Sigmoid colon (tissue), 6 donors: ENCODE measurements at regions not wholly inside any gene's neighbourhood (a gene's known extent, or its start where the extent isn't known, plus 50 kb on each side); places are given as distances from the start of the nearest gene placed in this dataset.

Experiments
- DNase-seq: peaks from one replicate; pipeline ENCODE4 v3.0.0-alpha.2; 2019
- H3K27ac ChIP-seq, 4 donors: fragments of 200-600 bp; sonication (generic); one replicate each; pipeline ENCODE4 v1.5.1; 2016 to 2019; ENCODE audit warnings: mild to moderate bottlenecking in 1 of 4
- H3K27me3 ChIP-seq, 3 donors: fragments of 200-600 bp; sonication (generic); one replicate each; pipeline ENCODE4 v1.5.1; 2019; ENCODE audit warnings: mild to moderate bottlenecking in 1 of 3
- H3K36me3 ChIP-seq, 4 donors: fragments of 200-600 bp; sonication (generic); one replicate each; pipeline ENCODE4 v1.5.1; 2016 to 2019
- H3K4me1 ChIP-seq, 4 donors: fragments of 200-600 bp; sonication (generic); one replicate each; pipeline ENCODE4 v1.5.1; 2017 to 2019
- H3K4me3 ChIP-seq, 4 donors: fragments of 200-600 bp; sonication (generic); one replicate each; pipeline ENCODE4 v1.5.1; 2017 to 2019; ENCODE audit warnings: mild to moderate bottlenecking in 2 of 4, moderate library complexity in 1 of 4
- H3K9me3 ChIP-seq, 4 donors: fragments of 200-600 bp in 3 of 4; sonication (generic) in 3 of 4; one replicate each; pipeline versions ENCODE4 v1.5.1 to v1.6.1; 2013 to 2019
- EP300 ChIP-seq, 4 donors: sonication (generic); formaldehyde crosslinking; IDR thresholded peaks; one replicate each; pipeline ENCODE4 v1.6.1; 2017; ENCODE audit warnings: antibody characterized with exemption in 4 of 4
- POLR2A ChIP-seq, 2 donors: fragments of 450-650 bp; IDR thresholded peaks; one replicate each; pipeline ENCODE4 v1.6.1; 2016; ENCODE audit warnings: antibody characterized with exemption in 2 of 2, mild to moderate bottlenecking in 2 of 2, moderate library complexity in 2 of 2
- POLR2AphosphoS5 ChIP-seq, 4 donors: sonication (generic); formaldehyde crosslinking; IDR thresholded peaks; one replicate each; pipeline ENCODE4 v1.6.1; 2017; ENCODE audit warnings: antibody characterized with exemption in 4 of 4
- WGBS, 2 donors: extraction: QIAGEN DNeasy Blood & Tissue Kit; methylation state at CpG; one replicate each; pipeline ENCODE4 v1.1.7; 2013; 5-methylcytosine and 5-hydroxymethylcytosine counted together
- intact Hi-C: fragments of 100-400 bp; cut with DNase I; formaldehyde crosslinking; loops from one replicate; pipeline ENCODE4 v1.15.1; 2023
- TF ChIP-seq, protein P1 (sequence below), 4 experiments: fragments of 450-650 bp in 3 of 4; fragments of 200-600 bp in 1 of 4; IDR thresholded peaks; one replicate each; pipeline ENCODE4 v1.5.1; 2016 to 2019; ENCODE audit warnings: antibody characterized with exemption in 4 of 4, mild to moderate bottlenecking in 3 of 4, moderate library complexity in 2 of 4
- donor health status: healthy with polysubstance abuse.
- donor health status: healthy.

DNA sequence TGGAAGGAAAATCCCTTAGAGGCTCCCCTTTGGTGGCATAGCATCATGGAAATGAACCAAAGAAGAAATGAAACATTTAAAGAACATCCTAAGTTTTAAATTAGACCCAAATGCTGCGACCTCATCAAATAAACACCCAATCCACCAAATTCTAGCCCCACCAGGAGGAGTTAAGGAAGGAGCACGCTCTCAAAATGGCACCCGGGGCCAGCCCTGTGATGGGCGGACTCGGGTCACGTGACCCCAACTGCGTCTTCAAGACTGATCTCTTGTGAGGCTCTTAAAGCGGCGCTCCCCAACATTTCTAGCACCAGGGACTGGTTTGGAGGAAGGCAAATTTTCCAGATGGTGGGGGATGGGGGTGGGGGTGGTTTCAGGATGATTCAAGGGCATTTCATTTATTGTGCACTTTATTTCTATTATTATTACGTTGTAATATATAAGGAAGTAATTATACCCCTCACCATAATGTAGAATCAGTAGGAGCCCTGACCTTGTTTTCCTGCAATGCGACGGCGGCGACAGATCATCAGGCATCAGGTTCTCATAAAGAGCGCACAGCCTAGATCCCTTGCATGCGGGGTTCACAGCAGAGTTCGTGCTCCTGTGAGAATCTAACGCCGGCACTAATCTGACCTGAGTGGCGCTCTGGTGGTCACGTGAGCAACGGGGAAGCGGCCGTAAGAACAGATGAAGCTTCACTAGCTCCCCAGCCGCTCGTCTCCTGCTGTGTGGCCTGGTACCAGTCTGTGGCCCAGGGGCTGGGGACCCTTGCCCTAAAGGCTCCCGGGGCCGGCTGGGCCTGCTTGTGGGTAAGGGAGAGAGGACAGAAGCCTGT is 55.3 kb upstream of the SLC22A11 start:
- H3K4me1 ChIP-seq, result no peaks in the 10 kb centered on the region
- H3K9me3 ChIP-seq, result peaks cover 0 to 5% (median under 1%) of the 10 kb centered on the region in 4 donors
- H3K4me3 ChIP-seq, result no peak overlapping the region
- intact Hi-C loops, result no loop called here
- no peak overlapping the region for H3K27ac ChIP-seq
- H3K36me3 ChIP-seq, result no peaks in the 10 kb centered on the region
- 82 to 83% methylated on average over 28 of the region's 28 CpGs for WGBS, 2 donors
- TF ChIP-seq POLR2A (IDR thresholded peaks at IDR 0.05), result no peak
- no peak for TF ChIP-seq EP300 (IDR thresholded peaks at IDR 0.05)
- TF ChIP-seq, protein P1, sequence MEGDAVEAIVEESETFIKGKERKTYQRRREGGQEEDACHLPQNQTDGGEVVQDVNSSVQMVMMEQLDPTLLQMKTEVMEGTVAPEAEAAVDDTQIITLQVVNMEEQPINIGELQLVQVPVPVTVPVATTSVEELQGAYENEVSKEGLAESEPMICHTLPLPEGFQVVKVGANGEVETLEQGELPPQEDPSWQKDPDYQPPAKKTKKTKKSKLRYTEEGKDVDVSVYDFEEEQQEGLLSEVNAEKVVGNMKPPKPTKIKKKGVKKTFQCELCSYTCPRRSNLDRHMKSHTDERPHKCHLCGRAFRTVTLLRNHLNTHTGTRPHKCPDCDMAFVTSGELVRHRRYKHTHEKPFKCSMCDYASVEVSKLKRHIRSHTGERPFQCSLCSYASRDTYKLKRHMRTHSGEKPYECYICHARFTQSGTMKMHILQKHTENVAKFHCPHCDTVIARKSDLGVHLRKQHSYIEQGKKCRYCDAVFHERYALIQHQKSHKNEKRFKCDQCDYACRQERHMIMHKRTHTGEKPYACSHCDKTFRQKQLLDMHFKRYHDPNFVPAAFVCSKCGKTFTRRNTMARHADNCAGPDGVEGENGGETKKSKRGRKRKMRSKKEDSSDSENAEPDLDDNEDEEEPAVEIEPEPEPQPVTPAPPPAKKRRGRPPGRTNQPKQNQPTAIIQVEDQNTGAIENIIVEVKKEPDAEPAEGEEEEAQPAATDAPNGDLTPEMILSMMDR (IDR thresholded peaks at IDR 0.05), result no peak
- TF ChIP-seq POLR2AphosphoS5 (IDR thresholded peaks at IDR 0.05), result no peak
- H3K27me3 ChIP-seq, result peaks cover 0 to 9% (median 0%) of the 10 kb centered on the region in 3 donors
- no peak for DNase-seq

DNA sequence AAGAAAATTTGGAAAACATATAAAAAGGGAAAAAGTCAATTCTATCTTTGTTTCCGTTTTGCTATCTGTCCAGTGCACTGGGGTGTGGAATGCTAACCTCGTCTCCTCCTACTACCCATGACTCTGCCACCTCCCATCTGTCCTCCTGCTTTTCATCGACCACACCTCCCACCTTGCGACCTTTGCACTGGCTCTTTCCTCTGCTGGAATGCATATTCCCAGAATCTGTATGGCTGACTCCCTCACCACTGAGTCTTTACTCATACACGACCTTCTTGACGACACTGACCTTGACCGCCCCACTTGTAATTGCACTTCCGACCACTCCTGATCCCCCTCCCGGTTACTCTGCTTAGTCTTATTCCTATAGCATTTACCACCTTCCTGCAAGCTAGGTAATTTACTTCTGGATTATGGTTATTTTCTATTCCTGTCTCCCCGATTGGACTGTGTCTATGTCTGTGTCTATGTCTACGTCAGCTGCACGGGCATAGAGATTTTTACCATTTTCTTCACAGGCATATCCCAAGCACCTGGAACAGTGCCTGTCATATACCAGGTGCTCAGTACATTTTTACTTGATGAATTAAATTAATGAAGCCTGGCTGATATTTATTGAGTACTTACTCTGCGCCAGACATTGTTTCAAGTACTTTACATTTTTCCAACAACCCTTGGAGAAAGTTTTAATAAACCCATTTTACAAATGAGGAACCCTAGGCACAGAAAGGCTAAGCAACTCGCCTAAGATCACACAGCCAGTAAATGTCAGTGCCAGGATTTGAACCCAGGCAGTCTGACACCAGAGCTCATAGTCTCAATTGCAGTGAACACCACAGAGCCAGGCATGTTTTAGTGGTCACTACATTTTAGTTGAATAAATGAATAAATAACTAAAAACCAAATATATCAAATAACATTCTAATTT is 54.0 kb upstream of the SLC22A11 start:
- no peak for TF ChIP-seq POLR2A (IDR thresholded peaks at IDR 0.05)
- no peak for TF ChIP-seq POLR2AphosphoS5 (IDR thresholded peaks at IDR 0.05)
- no peaks in the 10 kb centered on the region for H3K4me1 ChIP-seq
- 26 to 61% methylated on average over 14 of the region's 14 CpGs for WGBS, 2 donors
- peaks cover 0 to 9% (median 0%) of the 10 kb centered on the region in 3 donors for H3K27me3 ChIP-seq
- no peaks in the 10 kb centered on the region for H3K36me3 ChIP-seq
- H3K27ac ChIP-seq, result no peak overlapping the region
- intact Hi-C loops, result no loop called here
- H3K4me3 ChIP-seq, result no peak overlapping the region
- DNase-seq, result no peak
- H3K9me3 ChIP-seq, result peaks cover 0 to 6% (median 1%) of the 10 kb centered on the region in 4 donors

DNA sequence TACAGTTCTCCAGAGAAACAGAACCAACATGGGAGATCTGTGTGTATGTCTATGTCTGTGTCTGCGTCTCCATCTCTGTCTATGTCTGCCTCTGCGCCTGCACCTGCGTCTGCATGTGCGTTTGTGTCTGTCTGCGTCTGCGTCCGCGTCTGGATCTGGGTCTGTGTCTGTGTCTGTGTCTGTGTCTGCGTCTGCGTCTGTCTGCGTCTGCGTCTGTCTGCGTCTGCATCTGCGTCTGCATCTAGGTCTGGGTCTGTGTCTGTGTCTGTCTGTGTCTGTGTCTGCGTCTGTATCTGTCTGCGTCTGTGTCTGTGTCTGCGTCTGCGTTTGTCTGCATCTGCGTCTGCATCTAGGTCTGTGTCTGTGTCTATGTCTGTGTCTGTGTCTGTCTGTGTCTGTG is 53.1 kb upstream of the SLC22A11 start:
- WGBS, 2 donors, result 91 to 92% methylated on average over 19 of the region's 19 CpGs
- no peak overlapping the region for H3K4me3 ChIP-seq
- no peak overlapping the region for H3K27ac ChIP-seq
- H3K27me3 ChIP-seq, result peaks cover 0 to 5% (median 0%) of the 10 kb centered on the region in 3 donors
- no peaks in the 10 kb centered on the region for H3K4me1 ChIP-seq
- TF ChIP-seq, protein P1 (IDR thresholded peaks at IDR 0.05), result no peak
- TF ChIP-seq POLR2AphosphoS5 (IDR thresholded peaks at IDR 0.05), result no peak
- TF ChIP-seq POLR2A (IDR thresholded peaks at IDR 0.05), result no peak
- TF ChIP-seq EP300 (IDR thresholded peaks at IDR 0.05), result no peak
- intact Hi-C loops, result no loop called here
- H3K9me3 ChIP-seq, result peaks cover 0 to 6% (median 1%) of the 10 kb centered on the region in 4 donors
- H3K36me3 ChIP-seq, result no peaks in the 10 kb centered on the region
- DNase-seq, result no peak

- Histone ChIP-seq H3K36me3 (no peaks in the 10 kb centered on the region), H3K4me1 (no peaks in the 10 kb centered on the region), H3K27ac (no peak overlapping the region), H3K9me3 (peaks cover 0 to 6% (median 1%) of the 10 kb centered on the region in 4 donors), H3K27me3 (peaks cover 0 to 4% (median 0%) of the 10 kb centered on the region in 3 donors), H3K4me3 (no peak overlapping the region)
- 62 to 84% methylated on average over 5 of the region's 5 CpGs for WGBS, 2 donors
- no peak for DNase-seq
- TF ChIP-seq POLR2AphosphoS5 (IDR thresholded peaks at IDR 0.05), result no peak
- TF ChIP-seq EP300 (IDR thresholded peaks at IDR 0.05), result no peak
- no peak for TF ChIP-seq POLR2A (IDR thresholded peaks at IDR 0.05)
- TF ChIP-seq, protein P1 (IDR thresholded peaks at IDR 0.05), result no peak
- intact Hi-C loops, result no loop called here
Measured at GRCh38 chr11:64503186-64503753, 52.5 kb upstream of the SLC22A11 start.
